ENCODE measurements at regions not wholly inside any gene's neighbourhood (a gene's known extent, or its start where the extent isn't known, plus 50 kb on each side); places are given as distances from the start of the nearest gene placed in this dataset.

- intact Hi-C loops (cut with DNase I): no loop called here
- WGBS, 3 donors: 78 to 80% (median 78%) methylated on average over 3 of the region's 3 CpGs
- Histone ChIP-seq H3K36me3 (no peaks in the 10 kb centered on the region), H3K4me1 (ENCODE audit: insufficient read depth) (no peaks in the 10 kb centered on the region), H3K27ac (no peak overlapping the region), H3K27me3 (no peaks in the 10 kb centered on the region), H3K9me3 (no peaks in the 10 kb centered on the region), H3K4me3 (no peak overlapping the region)
- DNase-seq: no peak
- TF ChIP-seq CTCF (IDR thresholded peaks at IDR 0.05) (no peak), POLR2A (IDR thresholded peaks at IDR 0.05) (no peak), EP300 (IDR thresholded peaks at IDR 0.05) (no peak)
Observed at GRCh38 chrX:140913802-140914501, 88.4 kb upstream of the SPANXB1 start.

- no peaks in the 10 kb centered on the region for H3K36me3 ChIP-seq
- TF ChIP-seq EP300 (IDR thresholded peaks at IDR 0.05) (no peak), POLR2A (IDR thresholded peaks at IDR 0.05) (no peak), CTCF (IDR thresholded peaks at IDR 0.05) (no peak)
- H3K9me3 ChIP-seq: no peaks in the 10 kb centered on the region
- H3K4me3 ChIP-seq: no peak overlapping the region
- 73 to 83% (median 79%) methylated on average over 1 of the region's 1 CpG for WGBS, 3 donors
- no peak for DNase-seq
- H3K27ac ChIP-seq: no peak overlapping the region
- no peaks in the 10 kb centered on the region for H3K27me3 ChIP-seq
- intact Hi-C loops (cut with DNase I): no loop called here
- no peaks in the 10 kb centered on the region for H3K4me1 ChIP-seq (ENCODE audit: insufficient read depth)
Observed at GRCh38 chrX:140916872-140917271, 85.5 kb upstream of the SPANXB1 start.

- DNase-seq: no peak
- Histone ChIP-seq H3K27ac (no peak overlapping the region), H3K9me3 (no peaks in the 10 kb centered on the region), H3K4me3 (no peak overlapping the region), H3K4me1 (ENCODE audit: insufficient read depth) (no peaks in the 10 kb centered on the region), H3K27me3 (no peaks in the 10 kb centered on the region), H3K36me3 (no peaks in the 10 kb centered on the region)
- TF ChIP-seq EP300 (IDR thresholded peaks at IDR 0.05) (no peak), POLR2A (IDR thresholded peaks at IDR 0.05) (no peak), CTCF (IDR thresholded peaks at IDR 0.05) (no peak)
- intact Hi-C loops (cut with DNase I): no loop called here
- WGBS, 3 donors: 75 to 80% (median 78%) methylated on average over 4 of the region's 4 CpGs
Observed at GRCh38 chrX:140917354-140918115, 84.9 kb upstream of the SPANXB1 start.

- 35 to 39% (median 35%) methylated on average over 14 of the region's 14 CpGs for WGBS, 3 donors
- H3K9me3 ChIP-seq: no peaks in the 10 kb centered on the region
- peak in 2 of 5 donors; percentile 6 to 13 for DNase-seq
- no peak for TF ChIP-seq POLR2A (IDR thresholded peaks at IDR 0.05)
- no peak for TF ChIP-seq EP300 (IDR thresholded peaks at IDR 0.05)
- no peak for TF ChIP-seq CTCF (IDR thresholded peaks at IDR 0.05)
- H3K4me1 ChIP-seq (ENCODE audit: insufficient read depth): no peaks in the 10 kb centered on the region
- H3K36me3 ChIP-seq: no peaks in the 10 kb centered on the region
- no peaks in the 10 kb centered on the region for H3K27me3 ChIP-seq
- intact Hi-C loops (cut with DNase I): no loop called here
- no peak overlapping the region for H3K4me3 ChIP-seq
- no peak overlapping the region for H3K27ac ChIP-seq
Observed at GRCh38 chrX:140918398-140919038, 83.9 kb upstream of the SPANXB1 start.

All from ovary (tissue), 7 donors.